HG03558 (cell line): ENCODE measurements at regions not wholly inside any gene's neighbourhood (a gene's known extent, or its start where the extent isn't known, plus 50 kb on each side); places are given as distances from the start of the nearest gene placed in this dataset.
"Not testable (repeated sequence)": the region's sequence is repeated elsewhere in the genome, so short reads cannot be mapped to it uniquely, and the experiment has no call there.

Experiments
- ATAC-seq: cut with Tn5 transposase; IDR thresholded peaks from one replicate; pipeline ENCODE4 v1.9.1; 2021; ENCODE audit warnings: moderate number of reproducible peaks; ENCODE audit not compliant: unreplicated experiment; ENCODE audit errors: extremely low read depth

DNA sequence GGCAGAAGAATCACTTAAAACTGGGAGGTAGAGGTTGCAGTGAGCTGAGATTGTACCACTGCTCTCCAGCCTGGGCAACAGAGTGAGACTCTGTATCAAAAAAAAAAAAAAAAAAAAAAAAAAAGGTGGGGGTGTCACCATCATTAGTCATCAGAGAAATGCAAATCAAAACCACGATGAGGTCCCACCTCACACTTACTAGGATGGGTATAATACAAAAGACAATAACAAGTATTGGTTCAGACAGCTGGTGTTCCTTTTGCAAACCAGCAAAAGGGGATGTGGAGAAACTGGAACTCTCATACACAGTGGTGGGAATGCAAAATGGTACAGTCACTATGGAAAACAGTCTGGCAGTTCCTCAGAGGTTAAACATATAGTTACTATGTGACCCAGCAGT is 78.7 kb upstream of the TSC22D2 start:
- ATAC-seq, result no peak

DNA sequence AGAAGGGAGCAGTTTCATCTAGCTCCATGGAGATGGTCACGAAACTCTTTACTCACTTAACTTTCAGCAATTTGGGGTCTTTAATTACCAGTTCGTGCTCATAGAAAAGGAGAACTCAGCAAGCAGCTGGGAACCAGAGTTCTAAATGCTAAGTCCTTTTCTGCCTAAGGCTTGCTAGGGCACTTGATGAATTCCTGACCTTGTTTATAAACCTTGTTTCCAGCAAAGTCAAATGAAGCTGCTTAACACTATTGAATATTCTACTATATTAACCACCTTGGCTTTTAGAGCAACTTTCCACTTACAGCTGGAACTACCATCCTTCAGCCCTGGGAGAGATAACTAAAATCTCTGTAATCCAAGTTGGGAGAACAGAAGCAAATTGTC is 79.5 kb upstream of the TSC22D2 start:
- no peak for ATAC-seq

DNA sequence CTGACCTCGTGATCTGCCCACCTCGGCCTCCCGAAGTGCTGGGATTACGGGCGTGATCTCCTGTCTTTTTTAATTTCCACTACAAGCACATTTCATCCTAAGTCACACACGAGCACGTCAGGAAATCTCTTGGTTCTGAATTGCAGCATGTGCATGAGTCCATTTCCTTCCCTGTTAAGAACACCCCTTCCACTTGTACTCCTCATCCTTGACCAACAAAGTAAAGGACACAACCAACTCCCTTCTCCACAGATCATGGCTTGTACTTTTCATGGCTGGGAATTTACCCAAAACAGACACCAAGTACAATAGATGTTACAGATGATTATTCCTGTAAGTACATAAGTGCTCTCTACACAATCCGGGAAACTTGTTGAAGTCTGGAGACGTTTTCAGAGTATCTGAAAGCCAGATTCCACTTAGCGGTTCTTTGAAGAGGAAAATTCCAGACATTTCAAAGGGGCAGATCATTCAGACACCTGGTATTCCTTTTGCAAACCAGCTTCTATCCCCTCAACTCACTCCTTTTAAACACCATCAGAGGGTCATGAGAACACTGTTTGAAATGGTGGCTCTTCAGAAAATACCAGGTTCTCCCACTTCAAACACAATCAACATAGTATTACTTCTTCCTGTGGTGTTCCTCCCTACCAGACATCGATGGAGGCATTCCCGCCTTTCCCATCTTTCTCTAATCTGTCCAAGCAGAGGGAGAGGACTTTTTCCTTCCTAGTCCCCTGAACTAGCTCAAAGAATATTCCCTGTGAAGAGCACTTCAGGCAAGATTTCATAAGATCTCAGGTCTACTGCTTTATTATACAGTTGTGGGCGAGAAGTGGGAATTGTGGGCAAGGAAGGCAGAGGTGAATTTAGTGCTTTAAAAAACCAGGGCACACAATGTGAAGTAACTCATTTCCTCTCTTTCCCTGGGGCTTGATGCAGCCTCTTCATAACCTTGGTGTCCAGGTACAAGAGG is 80.1 kb upstream of the TSC22D2 start:
- ATAC-seq, result no peak

DNA sequence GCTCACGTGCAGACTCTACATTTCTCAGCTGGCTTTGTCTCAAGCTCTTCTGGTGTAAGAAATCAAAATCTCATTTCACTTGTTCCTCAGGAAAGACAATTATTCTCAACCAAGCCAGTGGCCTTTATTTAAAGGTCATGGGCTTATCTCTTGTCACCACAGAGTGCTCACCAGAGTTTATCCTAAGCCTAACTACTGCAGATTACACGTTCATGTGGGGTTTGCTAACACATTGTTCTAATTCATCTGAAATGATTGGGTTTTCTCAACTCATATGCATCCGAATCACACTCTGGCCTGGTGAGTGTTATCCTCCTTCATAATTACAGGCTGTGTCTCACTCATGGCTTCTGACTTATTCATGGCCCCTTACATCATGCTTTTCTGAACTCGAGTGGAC is 83.3 kb upstream of the TSC22D2 start:
- ATAC-seq, result no peak

DNA sequence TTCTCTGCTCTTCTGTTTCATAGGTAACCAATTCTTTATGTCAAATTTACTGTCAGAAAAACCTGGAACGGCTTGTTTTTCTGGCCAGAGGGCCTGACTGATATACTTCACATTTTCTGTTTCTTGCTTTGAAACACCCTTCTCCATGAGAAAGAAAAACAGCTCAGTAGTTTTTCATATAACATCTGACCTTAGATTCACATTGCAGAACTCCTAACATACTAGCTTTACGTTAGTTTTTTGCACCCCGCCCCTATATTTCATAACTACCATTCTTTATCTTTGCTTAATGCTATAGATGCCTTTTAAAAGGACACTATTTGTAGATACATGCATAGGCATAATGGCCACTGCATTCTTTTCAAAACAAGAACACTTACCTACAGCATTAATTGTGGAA is 83.9 kb upstream of the TSC22D2 start:
- ATAC-seq, result no peak

DNA sequence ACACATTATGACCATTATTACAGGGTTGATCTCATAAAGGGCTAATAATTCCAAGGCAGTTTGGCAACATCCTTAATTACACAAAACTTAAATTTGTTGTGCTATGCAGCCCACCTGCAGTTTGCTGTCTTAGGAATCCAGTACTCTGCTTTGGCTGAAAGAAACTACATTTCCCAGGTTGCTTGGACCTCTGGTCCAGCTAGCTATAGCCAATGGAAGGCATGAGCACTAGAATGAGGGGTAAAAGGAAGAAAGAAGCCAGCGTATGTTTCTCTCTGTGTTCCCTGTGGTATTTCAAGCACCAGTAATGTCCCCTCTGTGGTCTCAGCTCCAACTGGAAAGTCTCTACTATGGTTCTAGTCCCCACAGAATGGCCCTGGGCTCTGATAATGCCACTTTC is 84.3 kb upstream of the TSC22D2 start:
- ATAC-seq, result no peak

DNA sequence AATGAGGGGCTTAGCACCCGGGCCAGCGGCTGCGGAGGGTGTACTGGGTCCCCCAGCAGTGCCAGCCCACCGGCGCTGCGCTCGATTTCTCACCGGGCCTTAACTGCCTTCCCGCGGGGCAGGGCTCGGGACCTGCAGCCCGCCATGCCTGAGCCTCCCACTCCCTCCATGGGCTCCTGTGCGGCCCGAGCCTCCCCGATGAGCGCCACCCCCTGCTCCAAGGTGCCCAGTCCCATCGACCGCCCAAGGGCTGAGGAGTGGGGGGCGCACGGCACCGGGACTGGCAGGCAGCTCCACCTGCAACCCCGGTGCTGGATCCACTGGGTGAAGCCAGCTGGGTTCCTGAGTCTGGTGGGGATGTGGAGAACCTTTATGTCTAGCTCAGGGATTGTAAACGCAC is 85.0 kb upstream of the TSC22D2 start:
- not testable (repeated sequence) for ATAC-seq

DNA sequence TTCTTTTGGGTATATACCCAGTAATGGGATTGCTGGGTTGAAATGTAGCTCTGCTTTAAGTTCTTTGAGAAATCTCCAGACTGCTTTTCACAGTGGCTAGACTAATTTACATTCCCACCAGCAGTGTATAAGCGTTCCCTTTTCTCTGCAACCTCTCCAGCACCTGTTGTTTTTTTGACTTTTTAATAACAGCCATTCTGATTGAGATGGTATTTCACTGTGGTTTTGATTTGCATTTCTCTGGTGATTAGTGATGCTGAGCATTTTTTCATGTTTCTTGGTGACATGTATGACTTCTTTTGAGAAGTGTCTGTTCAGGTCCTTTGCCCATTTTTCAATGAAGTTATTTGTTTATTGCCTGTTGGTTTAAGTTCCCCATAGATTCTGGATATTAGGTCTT is 87.1 kb upstream of the TSC22D2 start:
- ATAC-seq, result not testable (repeated sequence)

DNA sequence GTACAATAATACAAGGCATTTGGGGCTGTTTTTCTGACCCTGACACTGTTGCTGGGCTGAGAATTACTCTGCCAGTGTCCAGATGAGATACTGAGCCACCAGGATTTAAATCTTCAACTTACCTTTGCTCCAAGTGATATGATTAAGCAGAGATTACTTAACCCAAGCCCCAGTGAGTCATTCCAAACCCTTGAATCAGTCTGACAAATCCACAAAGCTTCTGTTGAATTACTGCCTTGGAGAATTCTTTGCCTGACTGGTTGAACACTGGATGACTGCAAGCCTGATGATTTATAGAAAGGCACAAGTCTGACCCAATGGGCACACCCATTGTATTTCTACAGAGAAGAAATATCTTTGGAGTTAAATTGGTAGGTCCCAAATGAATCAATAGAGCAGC is 88.2 kb upstream of the TSC22D2 start:
- ATAC-seq, result no peak

DNA sequence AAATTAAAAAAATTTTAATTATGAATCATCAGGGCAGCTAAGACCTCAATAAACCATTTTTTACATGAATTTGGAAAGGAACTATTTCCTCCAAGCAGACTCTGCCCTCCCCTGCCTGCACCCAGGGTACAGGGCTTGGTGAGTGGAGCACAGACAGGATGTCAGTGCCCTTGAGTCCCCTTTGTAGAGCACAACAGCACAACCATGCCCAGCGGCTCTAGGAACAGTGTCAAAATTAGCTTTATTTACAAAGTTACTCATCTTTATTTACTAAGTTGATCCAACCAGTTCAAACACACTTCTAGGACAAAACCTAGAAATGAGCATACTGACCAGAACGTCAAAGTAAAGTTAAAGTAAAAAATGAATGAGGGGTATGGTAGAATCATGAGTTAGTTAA is 90.6 kb upstream of the TSC22D2 start:
- ATAC-seq, result no peak

DNA sequence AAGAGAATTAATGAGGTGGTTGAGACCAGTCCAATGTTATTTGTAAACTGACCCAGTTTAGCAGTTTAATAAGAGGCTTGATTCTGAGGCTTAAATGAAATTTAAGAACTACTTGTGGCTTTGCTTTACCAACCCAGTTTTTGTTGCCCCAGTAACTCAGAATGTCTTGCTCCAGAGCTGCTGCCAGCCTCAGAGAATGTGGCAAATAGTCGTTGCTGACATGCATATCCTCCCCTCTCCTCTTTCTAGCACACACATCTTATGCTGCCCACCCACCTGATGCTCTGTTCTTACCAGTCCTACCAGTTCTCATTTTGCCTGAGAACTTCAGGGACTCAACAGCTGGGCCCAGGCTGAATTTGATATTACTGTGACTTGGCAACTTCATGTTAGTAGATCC is 92.4 kb upstream of the TSC22D2 start:
- ATAC-seq, result no peak

DNA sequence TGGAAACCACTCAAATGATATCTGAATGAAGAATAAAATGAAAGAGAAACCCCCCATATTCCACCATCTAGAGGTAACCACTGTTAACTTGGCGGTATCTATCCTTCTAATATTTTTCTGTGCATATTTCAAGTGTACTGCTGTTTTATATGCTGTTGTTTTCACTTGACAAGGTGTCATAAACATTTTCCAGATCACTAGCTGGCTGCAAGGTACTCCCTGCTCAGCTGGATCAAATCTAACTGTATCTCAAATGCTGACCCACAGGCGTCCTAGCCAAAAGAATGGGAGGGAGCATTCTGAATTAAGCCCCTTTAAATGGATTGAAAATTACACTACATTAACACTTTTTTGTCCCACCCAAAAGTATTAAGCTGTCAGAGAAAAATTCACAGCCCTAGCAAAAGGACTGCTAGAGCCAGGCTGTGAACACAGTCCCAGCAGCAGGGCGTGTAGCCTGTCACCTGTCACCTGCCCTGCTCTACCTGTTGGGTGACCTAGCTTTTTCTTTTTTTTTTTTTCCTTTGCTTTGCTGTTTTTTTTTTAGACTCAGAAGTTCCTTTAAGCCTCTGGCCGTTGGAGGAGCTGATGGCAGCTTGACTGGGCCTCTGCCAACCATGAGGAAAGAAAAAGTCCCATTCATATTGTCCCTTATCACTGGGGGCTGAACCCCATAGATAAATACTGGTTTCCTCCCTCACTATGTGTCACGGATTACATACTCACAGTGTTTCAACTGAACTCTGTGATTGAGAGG is 93.7 kb upstream of the TSC22D2 start:
- ATAC-seq, result no peak

DNA sequence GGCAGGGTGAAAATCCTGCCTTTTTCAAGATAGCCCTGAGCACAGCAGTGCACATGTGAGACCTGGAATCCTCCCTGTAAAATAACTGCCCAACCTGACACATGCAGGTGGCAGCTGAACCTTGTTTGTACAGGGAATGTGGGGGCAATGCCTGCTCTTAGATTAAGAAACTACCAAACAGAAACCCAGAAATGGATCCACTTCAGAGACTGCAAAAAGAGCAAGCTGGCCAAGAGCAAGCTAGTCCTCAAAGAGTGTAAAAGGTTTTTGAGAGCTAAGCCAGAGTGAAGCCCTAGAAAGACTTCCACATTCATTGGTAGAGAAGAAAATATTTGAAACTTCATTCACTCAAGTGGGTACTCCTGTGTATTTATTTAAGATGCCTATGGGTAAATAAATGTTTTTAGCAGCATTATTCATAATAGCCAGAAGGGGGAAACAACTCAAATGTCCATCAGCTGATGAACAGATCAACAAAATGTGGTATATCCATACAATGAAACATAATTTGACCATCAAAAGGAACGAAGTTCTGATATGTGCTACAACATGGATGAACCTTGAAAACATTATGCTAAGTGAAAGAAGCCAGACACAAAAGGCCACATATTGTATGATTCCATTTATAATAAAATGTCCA is 96.0 kb upstream of the TSC22D2 start:
- ATAC-seq, result no peak

DNA sequence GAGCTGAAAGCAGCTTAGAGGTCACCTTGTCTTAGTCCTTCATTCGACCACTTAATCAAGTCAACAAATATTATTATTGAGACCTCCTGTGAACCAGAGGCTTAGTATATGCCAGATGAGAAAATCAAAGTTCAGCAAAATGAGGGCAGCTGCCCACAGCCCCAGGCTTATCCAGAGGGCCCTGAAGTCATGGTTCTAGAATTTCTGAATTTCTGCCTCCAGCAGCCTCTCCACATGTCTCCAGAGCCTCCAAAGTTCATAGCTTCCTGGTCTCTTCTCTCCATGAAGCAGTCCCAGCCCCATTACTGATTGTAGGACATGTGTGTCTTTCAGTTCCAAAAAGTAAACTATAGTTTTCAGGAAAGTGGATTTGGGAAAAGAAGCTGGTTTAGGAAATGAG is 96.9 kb upstream of the TSC22D2 start:
- no peak for ATAC-seq

DNA sequence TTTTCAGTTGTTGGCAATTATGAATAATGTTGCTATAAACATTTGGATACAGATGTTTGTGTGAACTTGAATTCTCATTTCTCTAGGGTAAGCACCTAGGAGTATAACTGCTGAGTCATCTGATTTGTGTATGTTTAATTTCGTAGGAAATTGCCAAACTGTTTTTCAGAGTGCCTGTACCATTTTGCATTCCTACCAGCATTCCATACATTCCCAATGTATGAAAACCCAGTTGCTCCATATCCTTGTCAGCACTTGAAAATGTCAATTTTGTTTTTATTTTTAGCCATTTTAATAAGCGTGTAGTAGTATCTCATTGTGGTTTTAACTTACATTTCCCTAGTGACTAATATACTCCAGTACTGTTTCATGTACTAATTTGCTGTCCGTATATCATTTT is 98.5 kb upstream of the TSC22D2 start:
- no peak for ATAC-seq

DNA sequence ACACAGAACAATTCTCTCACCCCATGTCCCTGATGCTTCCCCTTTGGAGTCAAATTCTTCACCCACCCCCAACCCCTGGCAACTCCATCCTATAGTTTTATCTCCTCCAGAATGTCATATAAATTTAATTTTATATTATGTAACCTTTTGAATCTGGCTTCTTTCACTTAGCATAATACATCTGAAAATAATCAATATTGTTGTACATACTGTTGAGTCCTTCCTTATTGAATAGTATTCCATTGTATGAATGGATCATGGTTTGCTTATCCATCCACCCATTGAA is 98.9 kb upstream of the TSC22D2 start:
- no peak for ATAC-seq

DNA sequence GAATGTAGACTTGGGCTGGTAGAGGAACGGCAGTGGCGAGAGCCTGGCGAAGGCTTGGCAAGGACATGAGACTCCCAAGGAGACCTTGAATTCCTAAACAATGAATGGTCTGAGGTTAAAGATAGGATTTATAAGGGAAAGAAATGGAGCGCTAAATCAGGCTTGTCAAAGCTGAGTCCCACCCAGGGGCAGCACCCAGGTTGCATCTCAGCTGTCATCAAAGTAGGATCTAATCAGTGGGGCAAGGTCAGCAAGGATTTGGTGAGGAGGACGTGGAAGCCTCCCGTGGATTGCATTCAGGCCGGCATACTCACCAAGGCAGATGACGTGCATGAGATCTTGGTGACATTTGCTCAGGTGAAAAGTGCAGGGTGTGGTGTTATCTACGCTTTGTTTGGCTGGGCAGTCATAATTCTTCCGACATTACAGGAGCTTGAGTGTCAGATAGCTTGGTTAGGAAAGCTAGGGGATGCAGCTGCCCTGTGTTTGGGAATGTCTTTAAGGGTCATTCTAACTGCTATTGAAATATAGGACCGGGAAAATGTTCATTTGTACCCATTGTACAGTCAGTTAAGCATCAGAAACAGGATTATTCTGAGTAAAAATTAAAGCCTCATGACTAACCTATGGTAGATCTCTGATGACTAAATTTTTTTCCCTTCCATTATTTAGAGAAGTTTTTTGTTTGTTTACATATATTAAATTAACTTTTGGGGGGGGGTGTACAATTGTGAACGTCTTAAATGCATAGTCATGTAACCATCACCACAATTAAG is 99.4 kb upstream of the TSC22D2 start:
- no peak for ATAC-seq

DNA sequence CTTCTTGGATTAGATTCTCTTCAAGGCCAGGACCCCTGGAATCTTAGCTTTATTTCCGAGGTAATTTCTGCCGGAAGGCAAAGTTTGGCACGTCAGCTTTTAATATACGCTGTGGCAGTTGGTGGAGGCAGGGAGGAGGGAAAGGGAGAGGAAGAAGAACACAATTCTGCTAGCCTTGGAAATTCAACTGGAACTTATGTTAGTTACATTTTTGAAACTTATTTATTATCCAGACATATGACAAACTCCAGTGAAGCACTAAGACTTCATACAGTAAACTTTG is 100.1 kb upstream of the TSC22D2 start:
- ATAC-seq, result no peak

DNA sequence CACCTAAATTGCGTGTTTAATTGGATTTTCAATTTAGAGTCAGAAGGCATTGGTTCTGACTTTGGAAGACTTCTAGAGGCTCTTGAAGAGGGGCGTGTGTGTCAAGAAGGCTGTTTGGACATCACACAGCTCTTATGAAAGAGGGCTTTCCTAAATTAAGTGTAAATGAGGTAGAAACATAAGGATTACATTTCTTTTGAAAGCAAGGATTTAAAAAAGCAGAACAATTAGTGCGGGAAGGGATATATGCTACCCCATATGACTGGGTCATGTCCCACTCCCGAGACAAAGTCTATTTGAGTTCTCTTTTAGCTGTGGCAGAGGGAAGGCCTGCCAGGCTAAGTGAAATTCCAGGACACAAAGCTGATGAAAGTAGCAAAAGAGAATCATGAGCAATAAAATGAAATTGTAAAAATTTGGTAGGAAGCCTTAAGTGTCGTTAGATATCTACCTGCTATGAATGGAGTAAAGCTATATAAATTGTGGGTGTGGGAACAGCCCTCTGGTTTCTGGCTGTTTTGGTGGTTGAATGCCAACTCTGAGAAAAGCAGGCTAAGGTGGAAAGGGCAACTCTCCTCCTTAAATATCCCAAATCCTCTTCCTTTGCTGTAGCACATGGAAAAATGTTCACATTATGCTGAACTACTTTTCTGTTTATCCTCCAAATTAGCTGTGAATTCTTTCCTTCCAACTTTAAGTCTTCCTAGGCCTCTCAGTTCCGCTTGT is 100.6 kb upstream of the TSC22D2 start:
- no peak for ATAC-seq

DNA sequence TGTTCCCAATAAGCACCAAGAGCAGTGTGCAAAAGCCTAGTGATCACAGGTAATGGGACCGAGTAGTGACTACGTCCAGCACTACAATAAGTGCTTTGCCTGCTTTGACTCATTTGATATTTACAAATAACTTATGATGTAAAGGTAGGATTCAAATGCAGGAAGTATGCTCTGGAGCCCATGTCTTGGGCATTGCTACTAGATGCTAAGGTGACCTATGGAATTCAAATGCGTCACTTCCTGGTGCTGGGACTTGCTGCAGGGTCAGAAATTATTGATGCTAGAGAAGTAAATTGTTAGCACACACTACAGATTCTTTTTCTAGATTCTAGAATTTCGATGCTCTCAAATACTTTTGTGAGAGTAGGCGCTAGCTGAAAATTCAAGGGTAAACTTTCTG is 101.2 kb upstream of the TSC22D2 start:
- ATAC-seq, result no peak
